SJCRH30 (cell line): ENCODE measurements at regions not wholly inside any gene's neighbourhood (a gene's known extent, or its start where the extent isn't known, plus 50 kb on each side); places are given as distances from the start of the nearest gene placed in this dataset.

ENCODE experiments used
- DNase-seq, 2 experiments: peaks; one replicate each; pipeline ENCODE4 v3.0.0-alpha.2; 2015 to 2020
- H3K27ac ChIP-seq: fragments of 250-450 bp; sonication (Bioruptor Pico); 2 replicates; pipeline ENCODE4 v1.5.1; 2020; ENCODE audit warnings: mild to moderate bottlenecking, moderate library complexity
- H3K27me3 ChIP-seq: fragments of 250-450 bp; sonication (Bioruptor Pico); 2 replicates; pipeline ENCODE4 v1.5.1; 2020; ENCODE audit warnings: mild to moderate bottlenecking, moderate library complexity
- H3K36me3 ChIP-seq: fragments of 250-450 bp; sonication (Bioruptor Pico); 2 replicates; pipeline ENCODE4 v1.5.1; 2020; ENCODE audit warnings: mild to moderate bottlenecking, moderate library complexity
- H3K4me1 ChIP-seq: fragments of 250-450 bp; sonication (Bioruptor Pico); 2 replicates; pipeline ENCODE4 v1.5.1; 2020; ENCODE audit warnings: mild to moderate bottlenecking, moderate library complexity
- H3K4me3 ChIP-seq: fragments of 250-450 bp; sonication (Bioruptor Pico); 2 replicates; pipeline ENCODE4 v1.5.1; 2020; ENCODE audit warnings: mild to moderate bottlenecking, moderate library complexity
- H3K9me3 ChIP-seq: fragments of 250-450 bp; sonication (Bioruptor Pico); replicated peaks from 2 replicates; pipeline ENCODE4 v1.5.1; 2020; ENCODE audit warnings: mild to moderate bottlenecking, moderate library complexity

GRCh38 chr5:10844016-10844415 lies 83.0 kb upstream of the DAP start:
- H3K4me3 ChIP-seq, result no peak overlapping the region
- no peaks in the 10 kb centered on the region for H3K4me1 ChIP-seq

GRCh38 chr5:10842823-10843222 lies 81.8 kb upstream of the DAP start:
- Histone ChIP-seq H3K9me3 (no peaks in the 10 kb centered on the region), H3K4me1 (no peaks in the 10 kb centered on the region), H3K36me3 (no peaks in the 10 kb centered on the region), H3K27me3 (no peaks in the 10 kb centered on the region), H3K27ac (no peak overlapping the region), H3K4me3 (no peak overlapping the region)
- no peak for DNase-seq

More at GRCh38 chr5:10844016-10844415, 83.0 kb upstream of the DAP start:
- no peak for DNase-seq
- Histone ChIP-seq H3K27me3 (no peaks in the 10 kb centered on the region), H3K27ac (no peak overlapping the region), H3K9me3 (no peaks in the 10 kb centered on the region), H3K36me3 (no peaks in the 10 kb centered on the region)

GRCh38 chr5:10839916-10840599 lies 79.0 kb upstream of the DAP start:
- no peak overlapping the region for H3K27ac ChIP-seq
- DNase-seq, result no peak
- no peaks in the 10 kb centered on the region for H3K4me1 ChIP-seq
- H3K27me3 ChIP-seq, result no peaks in the 10 kb centered on the region
- H3K4me3 ChIP-seq, result no peak overlapping the region
- H3K9me3 ChIP-seq, result no peaks in the 10 kb centered on the region
- no peaks in the 10 kb centered on the region for H3K36me3 ChIP-seq

GRCh38 chr5:10839118-10839517 lies 78.1 kb upstream of the DAP start:
- Histone ChIP-seq H3K4me3 (no peak overlapping the region), H3K9me3 (no peaks in the 10 kb centered on the region), H3K27me3 (no peaks in the 10 kb centered on the region), H3K27ac (no peak overlapping the region), H3K4me1 (no peaks in the 10 kb centered on the region), H3K36me3 (no peaks in the 10 kb centered on the region)
- no peak for DNase-seq

GRCh38 chr5:10838038-10838437 lies 77.0 kb upstream of the DAP start:
- no peak for DNase-seq
- H3K4me3 ChIP-seq, result no peak overlapping the region
- H3K27me3 ChIP-seq, result no peaks in the 10 kb centered on the region
- no peak overlapping the region for H3K27ac ChIP-seq
- H3K4me1 ChIP-seq, result no peaks in the 10 kb centered on the region
- no peaks in the 10 kb centered on the region for H3K36me3 ChIP-seq
- no peaks in the 10 kb centered on the region for H3K9me3 ChIP-seq

GRCh38 chr5:10836986-10837385 lies 76.0 kb upstream of the DAP start:
- no peak for DNase-seq
- Histone ChIP-seq H3K4me1 (no peaks in the 10 kb centered on the region), H3K9me3 (no peaks in the 10 kb centered on the region), H3K36me3 (no peaks in the 10 kb centered on the region), H3K4me3 (no peak overlapping the region), H3K27ac (no peak overlapping the region), H3K27me3 (no peaks in the 10 kb centered on the region)

- DNase-seq, result no peak
- Histone ChIP-seq H3K27ac (no peak overlapping the region), H3K9me3 (no peaks in the 10 kb centered on the region), H3K4me1 (no peaks in the 10 kb centered on the region), H3K36me3 (no peaks in the 10 kb centered on the region), H3K27me3 (no peaks in the 10 kb centered on the region), H3K4me3 (no peak overlapping the region)
These were observed 73.7 kb upstream of the DAP start for GRCh38 chr5:10834695-10835094.

- Histone ChIP-seq H3K4me3 (no peak overlapping the region), H3K36me3 (no peaks in the 10 kb centered on the region), H3K27ac (no peak overlapping the region), H3K4me1 (no peaks in the 10 kb centered on the region), H3K9me3 (no peaks in the 10 kb centered on the region), H3K27me3 (no peaks in the 10 kb centered on the region)
- DNase-seq, result no peak
These were observed 72.0 kb upstream of the DAP start for GRCh38 chr5:10832987-10833386.

- no peaks in the 10 kb centered on the region for H3K36me3 ChIP-seq
- H3K27me3 ChIP-seq, result no peaks in the 10 kb centered on the region
- no peaks in the 10 kb centered on the region for H3K4me1 ChIP-seq
- H3K9me3 ChIP-seq, result no peaks in the 10 kb centered on the region
- H3K27ac ChIP-seq, result no peak overlapping the region
- DNase-seq, result no peak
- no peak overlapping the region for H3K4me3 ChIP-seq
These were observed 71.4 kb upstream of the DAP start for GRCh38 chr5:10832421-10832820.

GRCh38 chr5:10831419-10831818 lies 70.4 kb upstream of the DAP start:
- H3K9me3 ChIP-seq, result no peaks in the 10 kb centered on the region
- H3K27ac ChIP-seq, result no peak overlapping the region
- no peak overlapping the region for H3K4me3 ChIP-seq
- H3K27me3 ChIP-seq, result no peaks in the 10 kb centered on the region
- DNase-seq, result no peak
- no peaks in the 10 kb centered on the region for H3K36me3 ChIP-seq
- no peaks in the 10 kb centered on the region for H3K4me1 ChIP-seq

- H3K27ac ChIP-seq, result no peak overlapping the region
- no peaks in the 10 kb centered on the region for H3K9me3 ChIP-seq
- DNase-seq, result no peak
- H3K36me3 ChIP-seq, result no peaks in the 10 kb centered on the region
- no peak overlapping the region for H3K4me3 ChIP-seq
- H3K27me3 ChIP-seq, result no peaks in the 10 kb centered on the region
- H3K4me1 ChIP-seq, result no peaks in the 10 kb centered on the region
These were observed 67.2 kb upstream of the DAP start for GRCh38 chr5:10828241-10828640.

- Histone ChIP-seq H3K9me3 (no peaks in the 10 kb centered on the region), H3K27me3 (no peaks in the 10 kb centered on the region), H3K4me1 (no peaks in the 10 kb centered on the region), H3K4me3 (no peak overlapping the region), H3K27ac (no peak overlapping the region), H3K36me3 (no peaks in the 10 kb centered on the region)
- DNase-seq, result no peak
These were observed 66.5 kb upstream of the DAP start for GRCh38 chr5:10827571-10827970.

GRCh38 chr5:10826971-10827370 lies 65.9 kb upstream of the DAP start:
- no peaks in the 10 kb centered on the region for H3K36me3 ChIP-seq
- no peak overlapping the region for H3K4me3 ChIP-seq
- H3K27ac ChIP-seq, result no peak overlapping the region
- DNase-seq, result no peak
- no peaks in the 10 kb centered on the region for H3K27me3 ChIP-seq
- no peaks in the 10 kb centered on the region for H3K9me3 ChIP-seq
- no peaks in the 10 kb centered on the region for H3K4me1 ChIP-seq

GRCh38 chr5:10825897-10826644 lies 65.0 kb upstream of the DAP start:
- DNase-seq, result peak in 1 of 2 experiments; percentile 5
- Histone ChIP-seq H3K27me3 (no peaks in the 10 kb centered on the region), H3K36me3 (no peaks in the 10 kb centered on the region), H3K4me1 (no peaks in the 10 kb centered on the region), H3K27ac (no peak overlapping the region), H3K9me3 (no peaks in the 10 kb centered on the region), H3K4me3 (no peak overlapping the region)

- H3K36me3 ChIP-seq, result no peaks in the 10 kb centered on the region
- no peak overlapping the region for H3K4me3 ChIP-seq
- H3K4me1 ChIP-seq, result no peaks in the 10 kb centered on the region
- H3K9me3 ChIP-seq, result no peaks in the 10 kb centered on the region
- H3K27me3 ChIP-seq, result no peaks in the 10 kb centered on the region
- DNase-seq, result no peak
- H3K27ac ChIP-seq, result no peak overlapping the region
These were observed 51.2 kb upstream of the DAP start for GRCh38 chr5:10812218-10812617.
